HG03469 (cell line): ENCODE measurements at regions not wholly inside any gene's neighbourhood (a gene's known extent, or its start where the extent isn't known, plus 50 kb on each side); places are given as distances from the start of the nearest gene placed in this dataset.

Experiments used
- ATAC-seq: cut with Tn5 transposase; IDR thresholded peaks from one replicate; pipeline ENCODE4 v1.9.1; 2021; ENCODE audit warnings: mild to moderate bottlenecking, moderate library complexity, moderate number of reproducible peaks; ENCODE audit not compliant: unreplicated experiment

GRCh38 chr2:219692521-219692920, 65.1 kb downstream of the SLC4A3 start:
- ATAC-seq: no peak

- ATAC-seq: no peak
Observed at GRCh38 chr2:219695145-219695709, 67.8 kb downstream of the SLC4A3 start.

- no peak for ATAC-seq
Observed at GRCh38 chr2:219697811-219698747, 70.6 kb downstream of the SLC4A3 start.

- no peak for ATAC-seq
Observed at GRCh38 chr2:219698748-219699439, 71.5 kb downstream of the SLC4A3 start.

- no peak for ATAC-seq
Observed at GRCh38 chr2:219699440-219699821, 72.0 kb downstream of the SLC4A3 start.

- ATAC-seq: no peak
Observed at GRCh38 chr2:219701847-219702634, 74.6 kb downstream of the SLC4A3 start.

- ATAC-seq: no peak
Observed at GRCh38 chr2:219702796-219703545, 75.5 kb downstream of the SLC4A3 start.

- no peak for ATAC-seq
Observed at GRCh38 chr2:219704878-219705277, 77.4 kb downstream of the SLC4A3 start.

- no peak for ATAC-seq
Observed at GRCh38 chr2:219706823-219707281, 79.4 kb downstream of the SLC4A3 start.

- ATAC-seq: no peak
Observed at GRCh38 chr2:219707496-219708285, 80.3 kb downstream of the SLC4A3 start.

- no peak for ATAC-seq
Observed at GRCh38 chr2:219709331-219709761, 81.9 kb downstream of the SLC4A3 start.

- no peak for ATAC-seq
Observed at GRCh38 chr2:219713110-219713509, 85.7 kb downstream of the SLC4A3 start.

GRCh38 chr2:219714681-219715400, 87.4 kb downstream of the SLC4A3 start:
- ATAC-seq: no peak

GRCh38 chr2:219718066-219718465, 90.6 kb downstream of the SLC4A3 start:
- ATAC-seq: no peak

GRCh38 chr2:219719521-219719920, 92.1 kb downstream of the SLC4A3 start:
- no peak for ATAC-seq

- ATAC-seq: no peak
Observed at GRCh38 chr2:219720956-219721355, 93.5 kb downstream of the SLC4A3 start.

GRCh38 chr2:219722276-219722879, 94.9 kb downstream of the SLC4A3 start:
- no peak for ATAC-seq

- ATAC-seq: no peak
Observed at GRCh38 chr2:219723311-219723710, 95.9 kb downstream of the SLC4A3 start.
